ENCODE measurements at regions not wholly inside any gene's neighbourhood (a gene's known extent, or its start where the extent isn't known, plus 50 kb on each side); places are given as distances from the start of the nearest gene placed in this dataset.

- DNase-seq: no peak
- no peak for TF ChIP-seq CTCF (IDR thresholded peaks at IDR 0.05)
- Mint-ChIP-seq H3K4me1 (peaks cover 26% of the 10 kb centered on the region), H3K27ac (no peak overlapping the region), H3K27me3 (ENCODE audit: low read depth, poor library complexity) (no peaks in the 10 kb centered on the region), H3K9me3 (peaks cover 7% of the 10 kb centered on the region), H3K4me3 (no peak overlapping the region), H3K36me3 (ENCODE audit: low read depth) (no peaks in the 10 kb centered on the region)
Observed at GRCh38 chr19:32258167-32258566, 87.2 kb upstream of the ZNF507 start.

GRCh38 chr19:32264568-32264967 is 80.8 kb upstream of the ZNF507 start:
- Mint-ChIP-seq H3K4me3 (no peak overlapping the region), H3K27ac (no peak overlapping the region), H3K9me3 (peaks cover 4% of the 10 kb centered on the region), H3K36me3 (ENCODE audit: low read depth) (no peaks in the 10 kb centered on the region), H3K4me1 (peaks cover 10% of the 10 kb centered on the region), H3K27me3 (ENCODE audit: low read depth, poor library complexity) (peaks cover 6% of the 10 kb centered on the region)
- no peak for TF ChIP-seq CTCF (IDR thresholded peaks at IDR 0.05)
- no peak for DNase-seq

- DNase-seq: no peak
- Mint-ChIP-seq H3K4me3 (no peak overlapping the region), H3K4me1 (peaks cover 10% of the 10 kb centered on the region), H3K36me3 (ENCODE audit: low read depth) (no peaks in the 10 kb centered on the region), H3K27ac (no peak overlapping the region), H3K9me3 (no peaks in the 10 kb centered on the region), H3K27me3 (ENCODE audit: low read depth, poor library complexity) (peaks cover 6% of the 10 kb centered on the region)
- no peak for TF ChIP-seq CTCF (IDR thresholded peaks at IDR 0.05)
Observed at GRCh38 chr19:32265995-32266394, 79.4 kb upstream of the ZNF507 start.

- no peak for TF ChIP-seq CTCF (IDR thresholded peaks at IDR 0.05)
- Mint-ChIP-seq H3K4me3 (no peak overlapping the region), H3K4me1 (peaks cover 10% of the 10 kb centered on the region), H3K9me3 (no peaks in the 10 kb centered on the region), H3K27ac (no peak overlapping the region), H3K27me3 (ENCODE audit: low read depth, poor library complexity) (peaks cover 6% of the 10 kb centered on the region), H3K36me3 (ENCODE audit: low read depth) (no peaks in the 10 kb centered on the region)
- no peak for DNase-seq
Observed at GRCh38 chr19:32266460-32266859, 79.0 kb upstream of the ZNF507 start.

GRCh38 chr19:32268381-32268780 is 77.0 kb upstream of the ZNF507 start:
- Mint-ChIP-seq H3K4me1 (peaks cover 10% of the 10 kb centered on the region), H3K27ac (no peak overlapping the region), H3K36me3 (ENCODE audit: low read depth) (no peaks in the 10 kb centered on the region), H3K27me3 (ENCODE audit: low read depth, poor library complexity) (peaks cover 13% of the 10 kb centered on the region), H3K9me3 (peaks cover under 1% of the 10 kb centered on the region), H3K4me3 (no peak overlapping the region)
- TF ChIP-seq CTCF (IDR thresholded peaks at IDR 0.05): no peak
- no peak for DNase-seq

- Mint-ChIP-seq H3K27me3 (ENCODE audit: low read depth, poor library complexity) (peaks cover 13% of the 10 kb centered on the region), H3K4me3 (no peak overlapping the region), H3K9me3 (peaks cover 6% of the 10 kb centered on the region), H3K36me3 (ENCODE audit: low read depth) (no peaks in the 10 kb centered on the region), H3K4me1 (peaks cover 10% of the 10 kb centered on the region), H3K27ac (no peak overlapping the region)
- DNase-seq: no peak
- no peak for TF ChIP-seq CTCF (IDR thresholded peaks at IDR 0.05)
Observed at GRCh38 chr19:32269831-32270230, 75.6 kb upstream of the ZNF507 start.

All from nephron progenitor cell (in vitro differentiated cells).